Stimulated activated CD4-positive, alpha-beta T cell treated with anti-CD3 and anti-CD28 coated beads, Interleukin-1b, Interleukin-23, amount 100 ng/mL, for 48 hours (primary cell): ENCODE measurements at regions not wholly inside any gene's neighbourhood (a gene's known extent, or its start where the extent isn't known, plus 50 kb on each side); places are given as distances from the start of the nearest gene placed in this dataset.

Source experiments
- DNase-seq: peaks from one replicate; pipeline ENCODE4 v3.0.0-alpha.2; 2020

GRCh38 chr15:81987628-81988027, 58.2 kb downstream of the MEX3B start:
- DNase-seq = no peak

GRCh38 chr15:81983497-81983896, 62.3 kb downstream of the MEX3B start:
- no peak for DNase-seq

- no peak for DNase-seq
Observed at GRCh38 chr15:81982808-81983207, 63.0 kb downstream of the MEX3B start.

- no peak for DNase-seq
Observed at GRCh38 chr15:81981908-81982307, 63.9 kb downstream of the MEX3B start.

- no peak for DNase-seq
Observed at GRCh38 chr15:81977464-81977863, 68.4 kb downstream of the MEX3B start.

- no peak for DNase-seq
Observed at GRCh38 chr15:81968691-81969090, 77.1 kb downstream of the MEX3B start.

GRCh38 chr15:81966631-81967030, 79.2 kb downstream of the MEX3B start:
- no peak for DNase-seq

- DNase-seq = no peak
Observed at GRCh38 chr15:81962482-81962881, 83.3 kb downstream of the MEX3B start.

- no peak for DNase-seq
Observed at GRCh38 chr15:81959196-81959595, 86.6 kb downstream of the MEX3B start.

- DNase-seq = no peak
Observed at GRCh38 chr15:81957698-81958097, 88.1 kb downstream of the MEX3B start.

- DNase-seq = no peak
Observed at GRCh38 chr15:81955382-81956062, 90.3 kb downstream of the MEX3B start.

- no peak for DNase-seq
Observed at GRCh38 chr15:81954158-81954783, 91.5 kb downstream of the MEX3B start.

- DNase-seq = no peak
Observed at GRCh38 chr15:81950841-81951414, 94.9 kb downstream of the MEX3B start.

- DNase-seq = no peak
Observed at GRCh38 chr15:81948751-81949150, 97.1 kb downstream of the MEX3B start.

GRCh38 chr15:81948222-81948621, 97.6 kb downstream of the MEX3B start:
- DNase-seq = no peak

- no peak for DNase-seq
Observed at GRCh38 chr15:81947548-81947947, 98.3 kb downstream of the MEX3B start.

GRCh38 chr15:81945014-81945615, 100.7 kb downstream of the MEX3B start:
- DNase-seq = no peak

- DNase-seq = no peak
Observed at GRCh38 chr15:81942655-81943195, 103.1 kb downstream of the MEX3B start.

- no peak for DNase-seq
Observed at GRCh38 chr15:81942157-81942556, 103.7 kb downstream of the MEX3B start.

- no peak for DNase-seq
Observed at GRCh38 chr15:81941479-81941878, 104.3 kb downstream of the MEX3B start.

GRCh38 chr15:81940467-81941451, 105.1 kb downstream of the MEX3B start:
- no peak for DNase-seq
